ENCODE measurements at regions not wholly inside any gene's neighbourhood (a gene's known extent, or its start where the extent isn't known, plus 50 kb on each side); places are given as distances from the start of the nearest gene placed in this dataset.
A peak's percentile ranks its signal among the peaks of the same experiment; 100 is the strongest.

GRCh38 chr13:31944262-31945160 is 87.1 kb upstream of the FRY start:
- Histone ChIP-seq H3K36me3 (no peaks in the 10 kb centered on the region), H3K27me3 (no peaks in the 10 kb centered on the region), H3K9me3 (no peaks in the 10 kb centered on the region), H3K4me3 (no peak overlapping the region)
- DNase-seq, result no peak

GRCh38 chr13:31945202-31945961 is 86.2 kb upstream of the FRY start:
- Histone ChIP-seq H3K9me3 (no peaks in the 10 kb centered on the region), H3K36me3 (no peaks in the 10 kb centered on the region), H3K4me3 (peak overlapping the region; percentile 4), H3K27me3 (no peaks in the 10 kb centered on the region)
- DNase-seq, result peak; percentile 96

DNA sequence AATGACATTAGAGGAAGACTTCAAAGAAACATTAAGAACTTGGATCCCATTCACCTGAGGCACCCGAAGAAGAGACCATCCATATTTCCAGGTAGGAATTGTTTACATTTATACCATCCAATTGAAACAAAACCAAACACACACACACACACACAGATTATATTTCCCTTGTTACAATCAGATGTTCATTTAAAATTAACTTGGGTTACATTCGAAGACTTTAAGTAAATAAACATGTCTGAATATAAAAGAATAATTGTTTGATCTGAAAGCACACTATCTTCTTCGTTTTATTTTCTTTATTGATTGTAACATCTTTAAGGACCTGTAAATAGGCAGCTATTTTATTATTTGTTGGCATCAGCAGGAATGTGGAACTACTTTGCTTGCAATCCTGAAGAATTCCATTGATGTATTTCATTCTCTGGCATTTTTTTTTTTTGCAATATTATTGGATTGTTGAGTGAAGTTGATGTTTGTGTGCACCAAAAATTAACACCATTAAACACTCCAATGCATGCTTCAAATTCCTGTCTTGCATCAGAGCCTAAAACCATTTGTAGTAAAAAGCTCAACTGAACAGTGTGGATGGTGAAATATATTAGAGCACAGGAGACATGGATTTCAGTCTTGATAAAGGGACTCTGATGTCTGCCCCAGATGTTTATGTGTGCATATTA is 85.3 kb upstream of the FRY start:
- no peaks in the 10 kb centered on the region for H3K9me3 ChIP-seq
- H3K36me3 ChIP-seq, result no peaks in the 10 kb centered on the region
- no peaks in the 10 kb centered on the region for H3K27me3 ChIP-seq
- H3K4me3 ChIP-seq, result peak overlapping the region; percentile 4
- no peak for DNase-seq

DNA sequence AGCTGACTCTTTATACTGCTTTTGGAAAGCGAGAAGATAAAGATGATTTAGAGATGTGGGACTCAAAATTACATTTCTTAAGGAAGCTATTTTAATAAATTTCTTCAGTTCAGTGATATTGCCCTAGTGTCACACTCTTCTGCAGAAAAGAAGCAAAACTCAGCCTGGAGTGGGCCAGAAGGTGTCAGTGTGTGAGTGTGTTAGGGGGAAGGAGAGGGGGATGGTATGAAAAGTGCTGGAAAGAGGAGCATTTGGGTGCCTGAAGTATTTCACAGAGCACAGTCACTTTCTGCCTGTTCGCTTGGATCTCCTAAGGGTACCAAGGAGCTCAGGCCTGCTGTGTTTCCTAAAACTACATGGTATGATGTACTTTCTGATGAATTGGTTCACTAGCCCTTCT is 84.5 kb upstream of the FRY start:
- Histone ChIP-seq H3K27me3 (no peaks in the 10 kb centered on the region), H3K9me3 (no peaks in the 10 kb centered on the region), H3K36me3 (no peaks in the 10 kb centered on the region), H3K4me3 (no peak overlapping the region; the same call in 1 of the 2 replicates)
- no peak for DNase-seq

- peak; percentile 17 for DNase-seq
- Histone ChIP-seq H3K36me3 (no peaks in the 10 kb centered on the region), H3K27me3 (no peaks in the 10 kb centered on the region), H3K4me3 (no peak overlapping the region), H3K9me3 (no peaks in the 10 kb centered on the region)
These were observed 84.1 kb upstream of the FRY start for GRCh38 chr13:31947506-31947905.

- Histone ChIP-seq H3K36me3 (no peaks in the 10 kb centered on the region), H3K27me3 (no peaks in the 10 kb centered on the region), H3K4me3 (no peak overlapping the region), H3K9me3 (no peaks in the 10 kb centered on the region)
- no peak for DNase-seq
These were observed 82.1 kb upstream of the FRY start for GRCh38 chr13:31949486-31949885.

DNA sequence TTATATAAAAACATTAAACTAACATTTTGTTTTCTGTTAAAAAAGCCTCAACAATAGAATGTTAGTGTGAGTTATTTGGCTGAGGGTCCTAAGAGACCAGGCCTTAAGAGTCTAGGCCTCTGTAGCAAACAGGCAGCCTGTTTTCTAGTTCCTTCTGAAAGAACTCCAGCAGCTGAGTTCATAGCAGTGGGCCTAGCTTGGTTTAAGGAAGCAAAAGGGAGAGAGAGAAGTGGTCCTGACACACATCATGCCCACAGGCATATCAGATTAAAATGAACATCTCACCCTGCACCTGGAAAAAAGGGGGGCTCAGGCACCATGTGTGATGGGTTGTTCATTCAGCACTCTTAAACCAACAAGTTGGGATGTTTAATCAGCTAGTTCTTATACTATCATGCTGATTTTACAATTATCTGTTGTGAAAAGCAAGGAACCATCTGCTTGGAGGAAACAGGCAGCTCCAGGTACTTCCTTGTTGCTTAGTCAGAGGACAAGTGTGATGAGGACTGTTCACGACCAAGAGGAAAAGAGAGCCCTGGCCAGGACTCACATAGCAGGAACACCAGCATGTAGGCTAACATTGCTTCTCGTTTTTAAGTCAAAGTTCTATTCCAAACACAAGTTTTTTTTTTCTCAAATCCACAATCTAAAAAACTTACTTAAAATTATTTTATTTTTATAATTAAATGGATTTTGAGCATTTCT is 81.3 kb upstream of the FRY start:
- no peaks in the 10 kb centered on the region for H3K27me3 ChIP-seq
- no peaks in the 10 kb centered on the region for H3K9me3 ChIP-seq
- no peak overlapping the region for H3K4me3 ChIP-seq
- DNase-seq, result no peak
- H3K36me3 ChIP-seq, result no peaks in the 10 kb centered on the region

DNA sequence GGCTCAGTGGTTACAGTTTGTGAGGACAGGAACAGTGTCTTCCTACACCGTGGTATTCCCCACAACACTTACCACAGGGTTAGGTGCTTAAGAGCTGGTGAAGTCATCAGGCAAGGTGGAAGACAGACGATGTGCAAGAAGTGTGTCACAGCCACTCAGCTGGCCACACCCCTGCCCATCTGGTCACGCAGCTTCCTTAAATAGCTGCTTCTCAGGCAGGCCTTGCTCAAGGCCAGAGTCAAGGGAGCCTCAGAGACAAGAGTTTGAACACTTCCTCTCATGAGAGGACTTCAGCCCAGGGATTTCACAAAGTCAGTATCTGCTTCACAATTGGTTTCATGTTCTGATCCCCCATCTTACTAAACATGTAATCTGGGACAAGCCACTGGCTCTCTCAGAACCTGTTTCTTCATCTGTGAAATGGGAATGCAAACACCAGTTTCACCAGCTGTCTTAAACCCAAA is 80.3 kb upstream of the FRY start:
- no peaks in the 10 kb centered on the region for H3K27me3 ChIP-seq
- peak; percentile 12 for DNase-seq
- H3K4me3 ChIP-seq, result no peak overlapping the region
- no peaks in the 10 kb centered on the region for H3K9me3 ChIP-seq
- no peaks in the 10 kb centered on the region for H3K36me3 ChIP-seq

DNA sequence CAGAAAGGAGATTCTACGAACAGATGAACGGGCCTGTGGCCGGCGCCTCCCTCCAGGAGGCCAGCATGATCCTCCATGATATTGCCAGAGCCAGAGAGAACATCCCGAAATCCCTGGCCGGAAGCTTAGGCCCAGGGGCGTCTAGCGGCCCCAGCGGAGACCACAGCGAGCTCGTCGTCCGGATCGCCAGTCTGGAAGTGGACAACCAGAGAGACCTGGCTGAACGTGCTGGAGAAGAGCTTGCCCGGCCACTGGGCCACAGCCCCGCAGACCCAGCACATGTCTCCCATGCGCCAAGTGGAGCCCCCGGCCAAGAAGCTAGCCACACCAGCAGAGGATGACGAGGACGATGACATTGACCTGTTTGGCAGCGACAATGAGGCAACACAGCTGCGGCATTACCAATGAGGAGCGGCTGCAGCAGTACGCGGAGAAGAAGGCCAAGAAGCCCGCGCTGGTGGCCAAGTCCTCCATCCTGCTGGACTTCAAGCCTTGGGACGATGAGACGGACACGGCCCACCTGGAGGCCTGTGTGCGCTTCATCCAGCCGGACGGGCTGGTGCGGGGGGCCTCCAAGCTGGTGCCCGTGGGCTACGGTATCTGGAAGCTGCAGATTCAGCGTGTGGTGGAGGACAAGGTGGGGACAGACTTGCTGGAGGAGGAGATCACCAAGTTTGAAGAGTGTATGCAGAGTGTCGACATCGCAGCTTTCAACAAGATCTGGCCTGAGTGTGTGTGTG is 78.8 kb upstream of the FRY start:
- Histone ChIP-seq H3K9me3 (peaks cover 2% of the 10 kb centered on the region), H3K4me3 (no peak overlapping the region), H3K36me3 (no peaks in the 10 kb centered on the region), H3K27me3 (no peaks in the 10 kb centered on the region)
- no peak for DNase-seq

- DNase-seq, result no peak
- no peaks in the 10 kb centered on the region for H3K36me3 ChIP-seq
- no peaks in the 10 kb centered on the region for H3K27me3 ChIP-seq
- peaks cover 12% of the 10 kb centered on the region for H3K9me3 ChIP-seq
- H3K4me3 ChIP-seq, result no peak overlapping the region
These were observed 76.5 kb upstream of the FRY start for GRCh38 chr13:31955101-31955500.

GRCh38 chr13:31955741-31956140 is 75.8 kb upstream of the FRY start:
- H3K4me3 ChIP-seq, result no peak overlapping the region
- peaks cover 12% of the 10 kb centered on the region for H3K9me3 ChIP-seq
- no peaks in the 10 kb centered on the region for H3K36me3 ChIP-seq
- H3K27me3 ChIP-seq, result no peaks in the 10 kb centered on the region
- no peak for DNase-seq

GRCh38 chr13:31956980-31957644 is 74.5 kb upstream of the FRY start:
- H3K36me3 ChIP-seq, result no peaks in the 10 kb centered on the region
- H3K4me3 ChIP-seq, result no peak overlapping the region
- peaks cover 12% of the 10 kb centered on the region for H3K9me3 ChIP-seq
- no peaks in the 10 kb centered on the region for H3K27me3 ChIP-seq
- DNase-seq, result no peak

- no peaks in the 10 kb centered on the region for H3K36me3 ChIP-seq
- no peak for DNase-seq
- peaks cover 12% of the 10 kb centered on the region for H3K9me3 ChIP-seq
- H3K27me3 ChIP-seq, result no peaks in the 10 kb centered on the region
- H3K4me3 ChIP-seq, result no peak overlapping the region
These were observed 73.8 kb upstream of the FRY start for GRCh38 chr13:31957772-31958171.

DNA sequence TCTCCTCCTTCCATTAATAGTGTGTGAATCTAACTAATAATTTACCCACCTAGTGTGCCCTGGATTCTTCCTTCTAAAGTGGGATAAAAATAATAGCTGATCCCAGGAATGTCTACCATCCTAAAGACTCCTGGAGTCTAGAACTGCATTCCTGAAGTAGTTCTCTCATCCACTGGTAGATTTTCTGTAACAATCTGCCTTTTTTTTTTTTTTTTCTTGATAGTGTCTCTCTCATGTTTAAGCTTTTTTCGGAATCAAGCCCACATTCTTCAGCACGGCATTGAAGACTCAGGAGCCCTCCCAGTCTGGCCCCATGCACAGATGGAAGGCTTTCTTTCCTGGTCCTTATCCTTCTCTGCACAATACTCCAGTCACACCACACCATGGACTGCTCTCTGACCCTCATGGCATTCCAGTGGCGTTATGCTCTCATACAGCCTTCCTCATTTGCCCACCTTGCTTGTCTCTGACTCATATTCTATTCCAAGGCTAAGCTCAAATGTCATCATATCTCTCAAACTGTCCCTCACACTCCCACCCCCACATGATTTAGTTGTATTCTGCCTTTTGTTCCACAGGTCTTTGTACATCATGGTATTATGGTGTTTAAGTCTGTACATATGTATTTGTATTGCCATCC is 68.7 kb upstream of the FRY start:
- Histone ChIP-seq H3K4me3 (no peak overlapping the region), H3K36me3 (no peaks in the 10 kb centered on the region), H3K27me3 (no peaks in the 10 kb centered on the region), H3K9me3 (peaks cover 9% of the 10 kb centered on the region)
- no peak for DNase-seq

- no peak overlapping the region for H3K4me3 ChIP-seq
- H3K27me3 ChIP-seq, result no peaks in the 10 kb centered on the region
- no peak for DNase-seq
- no peaks in the 10 kb centered on the region for H3K36me3 ChIP-seq
- H3K9me3 ChIP-seq, result peaks cover 3% of the 10 kb centered on the region; the same call in 1 of the 2 replicates
These were observed 67.9 kb upstream of the FRY start for GRCh38 chr13:31963631-31964030.

All from MG63 (cell line).